Left ventricle myocardium superior (tissue), 1 donor: ENCODE measurements at regions not wholly inside any gene's neighbourhood (a gene's known extent, or its start where the extent isn't known, plus 50 kb on each side); places are given as distances from the start of the nearest gene placed in this dataset.

ENCODE experiments used
- ATAC-seq: fragments of 200-7000 bp; cut with Tn5 transposase; one replicate; pipeline ENCODE4 v1.9.1; 2020; ENCODE audit warnings: mild to moderate bottlenecking, moderate library complexity
- DNase-seq: peaks from one replicate; pipeline ENCODE4 v3.0.0-alpha.2; 2020
- intact Hi-C: fragments of 100-400 bp; cut with micrococcal nuclease; formaldehyde crosslinking; loops from one replicate; pipeline ENCODE4 v1.11.0; 2022
- donor health status: DM: no; HTN: yes; CAD: no; lungs with severe emphysema.

GRCh38 chr5:143696921-143697320 is 115.0 kb upstream of the HMHB1 start:
- intact Hi-C loops = no loop called here
- ATAC-seq (no peak), DNase-seq (no peak)

GRCh38 chr5:143695941-143696340 is 116.0 kb upstream of the HMHB1 start:
- intact Hi-C loops = no loop called here
- DNase-seq = no peak
- ATAC-seq = no peak

GRCh38 chr5:143695244-143695864 is 116.6 kb upstream of the HMHB1 start:
- ATAC-seq (no peak), DNase-seq (no peak)
- intact Hi-C loops = no loop called here

- no peak for DNase-seq
- no peak for ATAC-seq
- intact Hi-C loops = no loop called here
Observed at GRCh38 chr5:143694357-143694756, 117.6 kb upstream of the HMHB1 start.

DNA sequence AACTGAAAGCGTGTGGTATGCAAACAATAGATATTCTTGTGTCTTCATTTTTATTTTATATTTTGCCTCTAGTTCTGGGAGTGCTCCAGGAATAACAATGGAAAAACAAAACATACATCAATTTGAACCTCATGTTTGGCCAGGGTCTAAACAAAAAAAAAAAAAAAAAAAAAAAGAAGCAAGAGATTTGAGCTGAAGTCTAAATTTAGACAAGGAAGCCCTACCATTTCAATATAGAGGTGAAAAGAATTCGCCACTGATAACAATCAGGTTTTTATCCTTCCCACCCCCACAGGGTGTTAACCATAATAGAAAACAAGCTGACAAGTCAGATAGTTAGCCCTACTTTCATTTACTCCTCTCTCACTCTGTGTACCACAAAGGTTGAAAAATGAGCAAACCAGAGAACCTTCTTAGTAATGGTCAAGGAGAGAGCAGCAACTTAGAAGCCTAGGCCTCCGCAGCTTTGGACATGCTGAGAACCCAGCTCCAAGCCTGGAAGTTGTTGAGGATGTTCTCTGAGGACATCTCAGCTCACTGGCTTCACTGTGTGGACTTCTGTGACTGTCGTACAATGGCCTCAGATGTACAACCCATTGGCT is 118.2 kb upstream of the HMHB1 start:
- intact Hi-C loops = no loop called here
- ATAC-seq = peak; percentile 25
- no peak for DNase-seq

DNA sequence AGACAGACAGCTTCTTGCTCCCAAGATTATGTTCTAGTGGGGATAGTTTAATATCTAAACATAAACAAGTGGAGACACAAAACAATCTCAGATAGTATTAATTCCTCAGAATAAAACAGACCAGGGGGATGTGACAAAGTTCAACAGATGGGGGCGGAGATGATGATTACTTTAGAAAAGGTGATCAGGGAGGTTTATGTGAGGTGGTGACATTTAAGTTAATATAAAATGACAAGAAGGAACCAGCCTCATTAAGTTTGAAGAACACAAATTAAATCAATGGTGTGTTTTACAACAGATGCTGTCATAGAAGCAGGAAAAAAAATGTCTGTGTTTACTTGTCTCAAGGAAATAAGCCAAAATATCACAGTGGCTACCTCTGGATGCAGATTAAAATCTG is 119.6 kb upstream of the HMHB1 start:
- DNase-seq (no peak), ATAC-seq (no peak)
- intact Hi-C loops = no loop called here

DNA sequence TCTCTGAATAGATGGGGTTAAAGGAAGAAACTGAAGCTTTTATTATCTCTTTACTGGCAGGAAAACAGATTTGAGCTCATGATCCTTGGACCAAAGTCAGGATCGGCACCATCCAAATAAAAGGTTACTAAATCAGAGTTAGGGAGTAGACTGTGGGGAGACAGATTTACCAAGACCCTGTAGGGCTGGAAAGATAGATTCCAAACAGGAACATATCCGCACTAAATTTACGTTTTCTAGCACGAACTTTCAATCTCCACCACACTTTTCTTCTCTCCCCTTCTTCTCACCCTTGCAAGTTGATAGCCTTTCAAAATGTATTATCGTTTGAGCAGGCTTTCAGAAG is 120.0 kb upstream of the HMHB1 start:
- intact Hi-C loops = no loop called here
- ATAC-seq = peak; percentile 36
- DNase-seq = no peak

DNA sequence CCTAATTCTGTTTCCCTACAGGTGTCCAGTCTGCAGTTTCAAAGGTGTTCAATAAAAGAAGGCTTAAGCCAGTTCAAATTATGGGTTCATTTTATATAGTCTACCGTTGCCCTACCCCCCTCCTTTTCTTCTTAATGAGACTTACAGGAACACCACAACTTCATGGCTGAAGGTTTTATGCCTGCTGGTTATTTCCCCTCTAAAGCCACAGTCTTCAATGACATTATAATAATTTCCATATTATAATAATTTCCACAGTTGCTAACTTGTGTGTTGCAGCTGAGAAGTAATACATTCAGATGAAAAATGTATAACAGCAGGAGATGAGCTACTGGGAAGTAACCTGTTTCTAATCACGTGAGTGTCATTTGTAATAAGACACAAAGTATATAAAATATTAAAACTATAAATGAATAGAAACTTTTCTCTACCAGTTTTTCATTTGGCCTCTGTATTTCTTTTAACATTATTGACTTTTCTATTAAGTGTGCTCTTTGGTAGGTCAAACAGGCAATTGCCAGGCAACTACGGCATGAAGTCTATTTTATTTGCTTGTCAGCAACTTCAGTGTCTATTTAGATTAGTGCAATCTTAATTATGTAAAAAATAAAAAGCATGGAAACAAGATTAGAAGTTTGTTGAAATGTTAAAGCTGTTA is 120.5 kb upstream of the HMHB1 start:
- DNase-seq = no peak
- intact Hi-C loops = no loop called here
- ATAC-seq = no peak

GRCh38 chr5:143687604-143688003 is 124.4 kb upstream of the HMHB1 start:
- DNase-seq = no peak
- intact Hi-C loops = no loop called here
- ATAC-seq = no peak

GRCh38 chr5:143685246-143685815 is 126.6 kb upstream of the HMHB1 start:
- DNase-seq = no peak
- no peak for ATAC-seq
- intact Hi-C loops = no loop called here

DNA sequence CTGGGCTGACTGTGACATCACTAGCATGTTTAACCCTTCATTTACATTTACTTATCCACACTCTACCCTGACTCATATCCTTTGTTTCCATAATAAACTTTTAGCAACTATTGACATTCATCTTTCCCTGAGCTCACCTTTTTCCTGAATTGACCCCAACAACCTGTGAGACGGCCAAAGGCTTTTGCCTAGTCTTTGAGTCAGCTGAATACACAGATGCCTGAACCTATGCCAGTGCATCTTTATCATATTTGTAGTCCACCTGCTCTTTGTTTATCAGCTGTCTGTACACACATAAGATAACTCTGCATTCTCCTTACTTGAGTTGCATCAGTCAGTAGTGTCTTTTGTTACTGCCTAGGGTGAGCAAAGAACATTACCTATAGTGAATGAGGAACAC is 128.5 kb upstream of the HMHB1 start:
- intact Hi-C loops = no loop called here
- ATAC-seq (no peak), DNase-seq (no peak)

- ATAC-seq = peak; percentile 37
- intact Hi-C loops = no loop called here
- DNase-seq = no peak
Observed at GRCh38 chr5:143682929-143683386, 129.0 kb upstream of the HMHB1 start.

DNA sequence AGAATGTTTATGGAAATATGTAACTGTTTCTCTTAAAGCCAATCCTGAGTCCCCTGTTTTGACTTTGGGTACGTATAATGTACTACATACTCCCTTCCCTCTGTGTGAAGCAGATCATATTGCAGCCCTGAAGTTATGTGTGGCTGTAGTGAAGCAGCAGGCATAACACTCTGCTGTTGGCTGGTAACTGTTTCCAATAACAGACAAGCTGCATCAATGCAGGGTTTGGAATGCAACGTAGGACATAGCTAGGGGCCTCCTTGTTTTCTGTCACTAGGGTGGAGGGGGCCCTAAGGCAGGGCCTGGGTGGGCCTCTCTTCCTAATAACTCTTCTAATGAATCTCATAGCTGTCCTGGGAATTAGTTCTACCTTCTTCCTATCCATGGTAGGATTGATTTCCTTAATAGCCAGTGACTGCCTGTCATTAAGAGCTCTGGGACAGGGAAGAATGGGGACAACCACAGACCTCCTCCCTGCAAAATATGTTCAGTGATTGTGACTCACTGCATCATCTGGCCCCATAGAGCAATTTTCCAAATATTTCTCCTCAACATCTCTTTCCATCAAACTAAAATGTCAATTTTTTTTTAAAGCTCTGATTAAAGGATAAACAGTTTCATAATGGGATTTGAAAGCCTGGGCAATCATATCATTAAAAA is 129.6 kb upstream of the HMHB1 start:
- DNase-seq (no peak), ATAC-seq (peak; percentile 81)
- intact Hi-C loops = no loop called here

- DNase-seq (no peak), ATAC-seq (no peak)
- intact Hi-C loops = no loop called here
Observed at GRCh38 chr5:143680672-143681259, 131.2 kb upstream of the HMHB1 start.

- no peak for DNase-seq
- peak; percentile 39 for ATAC-seq
- intact Hi-C loops = no loop called here
Observed at GRCh38 chr5:143679777-143680176, 132.2 kb upstream of the HMHB1 start.

DNA sequence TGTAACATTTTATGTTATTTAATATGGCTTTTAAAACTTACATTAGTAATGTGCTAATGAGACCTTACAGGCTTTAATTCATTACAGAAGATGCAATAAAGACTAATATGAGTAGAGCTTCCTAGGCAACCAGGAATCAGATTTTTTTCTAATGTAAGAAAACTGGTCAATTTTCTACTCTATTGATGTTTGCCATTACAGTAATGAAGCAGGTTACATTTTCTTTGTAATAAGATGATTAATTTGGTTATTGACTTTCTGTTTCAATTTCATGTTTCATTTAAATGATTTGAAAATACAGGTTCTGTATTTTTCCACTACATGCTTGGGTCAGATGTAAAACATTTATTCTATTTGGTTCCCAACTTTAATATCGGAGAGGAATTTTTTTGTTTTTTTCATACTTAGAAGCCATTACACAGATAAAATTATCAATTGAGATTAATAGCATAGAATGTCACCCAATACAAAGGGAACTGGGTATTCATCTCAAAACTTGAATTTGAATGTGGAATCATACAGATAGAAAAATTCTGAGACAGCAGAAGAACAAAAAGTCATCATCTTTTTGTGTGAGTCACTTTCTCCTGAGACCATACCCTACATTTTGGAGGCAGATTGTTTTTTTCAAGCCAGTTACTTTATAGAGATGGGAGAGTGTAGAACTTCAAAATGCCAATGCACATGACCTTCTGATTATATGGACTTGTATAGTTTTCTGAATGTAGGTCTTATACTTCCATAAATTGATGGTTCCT is 133.6 kb upstream of the HMHB1 start:
- ATAC-seq = no peak
- no peak for DNase-seq
- intact Hi-C loops = no loop called here

DNA sequence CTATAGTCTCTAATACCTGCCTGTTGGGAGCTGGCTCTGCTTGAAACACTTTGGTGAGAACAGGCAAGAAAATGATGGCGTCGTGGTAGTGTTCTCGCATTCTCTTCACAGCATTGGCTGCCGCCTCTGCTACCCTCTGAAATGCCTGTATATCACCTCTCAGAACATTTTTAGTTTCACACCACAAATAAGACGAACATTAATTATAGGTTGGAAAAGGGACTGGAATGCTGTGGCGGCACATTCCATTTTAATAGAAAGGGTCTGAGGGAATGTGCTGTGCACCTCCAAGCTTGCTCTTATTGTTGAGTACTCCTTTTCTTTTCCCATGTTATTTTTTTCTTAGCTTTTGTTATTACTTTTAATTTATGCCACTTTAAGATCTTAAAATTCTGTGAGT is 134.6 kb upstream of the HMHB1 start:
- intact Hi-C loops = no loop called here
- no peak for ATAC-seq
- no peak for DNase-seq

DNA sequence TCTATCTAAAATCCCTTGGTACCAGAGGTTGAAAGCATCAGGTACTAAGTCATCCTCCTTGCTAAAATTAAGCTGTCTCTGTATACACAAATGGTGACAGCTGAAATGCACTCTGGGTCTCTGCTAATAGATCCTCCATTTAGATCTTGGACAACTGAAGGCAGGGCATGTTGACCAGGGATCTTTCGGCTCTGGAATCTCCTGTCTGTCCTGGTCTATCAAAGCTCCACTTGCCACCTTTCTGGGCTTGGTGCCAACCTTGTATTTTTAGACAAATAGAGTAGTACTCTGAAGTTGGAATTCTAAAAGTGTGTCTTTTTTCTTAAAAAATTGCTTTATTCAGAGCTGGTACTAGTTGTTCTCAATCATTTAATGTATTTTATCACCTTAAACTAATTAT is 135.2 kb upstream of the HMHB1 start:
- no peak for DNase-seq
- intact Hi-C loops = no loop called here
- peak; percentile 78 for ATAC-seq

DNA sequence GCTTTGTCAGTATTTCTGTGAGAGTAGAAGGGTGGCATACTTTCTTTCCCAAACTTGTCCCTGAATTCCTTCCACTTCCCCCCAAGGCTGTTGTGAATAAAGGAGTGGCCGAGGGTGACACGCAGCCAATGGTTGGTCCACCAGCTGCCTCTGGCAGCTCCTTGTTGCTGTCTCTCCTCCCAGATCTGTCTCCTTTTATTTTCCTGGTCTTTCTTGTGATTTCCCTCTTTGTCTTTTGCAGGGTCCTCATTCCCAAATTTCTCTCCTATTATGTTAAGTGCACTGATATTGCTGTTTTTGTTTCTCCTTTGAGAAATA is 137.5 kb upstream of the HMHB1 start:
- ATAC-seq = no peak
- intact Hi-C loops = no loop called here

More for the DNA sequence above, 137.5 kb upstream of the HMHB1 start:
- no peak for DNase-seq
